ENCODE measurements at regions not wholly inside any gene's neighbourhood (a gene's known extent, or its start where the extent isn't known, plus 50 kb on each side); places are given as distances from the start of the nearest gene placed in this dataset.

DNA sequence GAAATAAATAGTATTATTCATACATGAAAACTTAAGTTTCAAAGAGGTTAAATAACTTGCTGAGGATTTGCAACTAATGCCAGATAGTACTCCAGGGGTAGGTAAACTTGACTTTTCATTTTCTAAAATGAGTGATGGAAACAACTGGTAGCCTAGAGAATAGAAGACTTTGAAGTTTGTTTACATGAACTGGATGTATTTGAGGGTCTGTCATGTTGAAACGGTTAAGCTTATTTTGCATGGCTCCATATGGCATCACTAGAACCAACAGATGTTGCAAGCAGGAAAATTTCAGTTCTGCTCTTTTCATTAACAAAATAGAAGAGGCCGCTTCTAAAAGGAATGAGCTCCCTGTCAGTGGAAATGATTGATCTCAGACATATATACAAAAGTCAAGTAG lies 105.1 kb upstream of the SGCD start:
- TF ChIP-seq, protein P1, sequence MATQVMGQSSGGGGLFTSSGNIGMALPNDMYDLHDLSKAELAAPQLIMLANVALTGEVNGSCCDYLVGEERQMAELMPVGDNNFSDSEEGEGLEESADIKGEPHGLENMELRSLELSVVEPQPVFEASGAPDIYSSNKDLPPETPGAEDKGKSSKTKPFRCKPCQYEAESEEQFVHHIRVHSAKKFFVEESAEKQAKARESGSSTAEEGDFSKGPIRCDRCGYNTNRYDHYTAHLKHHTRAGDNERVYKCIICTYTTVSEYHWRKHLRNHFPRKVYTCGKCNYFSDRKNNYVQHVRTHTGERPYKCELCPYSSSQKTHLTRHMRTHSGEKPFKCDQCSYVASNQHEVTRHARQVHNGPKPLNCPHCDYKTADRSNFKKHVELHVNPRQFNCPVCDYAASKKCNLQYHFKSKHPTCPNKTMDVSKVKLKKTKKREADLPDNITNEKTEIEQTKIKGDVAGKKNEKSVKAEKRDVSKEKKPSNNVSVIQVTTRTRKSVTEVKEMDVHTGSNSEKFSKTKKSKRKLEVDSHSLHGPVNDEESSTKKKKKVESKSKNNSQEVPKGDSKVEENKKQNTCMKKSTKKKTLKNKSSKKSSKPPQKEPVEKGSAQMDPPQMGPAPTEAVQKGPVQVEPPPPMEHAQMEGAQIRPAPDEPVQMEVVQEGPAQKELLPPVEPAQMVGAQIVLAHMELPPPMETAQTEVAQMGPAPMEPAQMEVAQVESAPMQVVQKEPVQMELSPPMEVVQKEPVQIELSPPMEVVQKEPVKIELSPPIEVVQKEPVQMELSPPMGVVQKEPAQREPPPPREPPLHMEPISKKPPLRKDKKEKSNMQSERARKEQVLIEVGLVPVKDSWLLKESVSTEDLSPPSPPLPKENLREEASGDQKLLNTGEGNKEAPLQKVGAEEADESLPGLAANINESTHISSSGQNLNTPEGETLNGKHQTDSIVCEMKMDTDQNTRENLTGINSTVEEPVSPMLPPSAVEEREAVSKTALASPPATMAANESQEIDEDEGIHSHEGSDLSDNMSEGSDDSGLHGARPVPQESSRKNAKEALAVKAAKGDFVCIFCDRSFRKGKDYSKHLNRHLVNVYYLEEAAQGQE (IDR thresholded peaks at IDR 0.05; ENCODE audit: insufficient read depth in 1 of 2, low read depth in 2 of 2, low read length in 2 of 2) = no peak
- TF ChIP-seq FOXP2 (optimal IDR thresholded peaks at IDR 0.05; ENCODE audit: borderline replicate concordance, extremely low read depth, extremely low read length, insufficient read depth) (no peak), SIN3A (IDR thresholded peaks at IDR 0.05; ENCODE audit: borderline replicate concordance, insufficient read depth, low read length) (no peak)
